ENCODE measurements at regions not wholly inside any gene's neighbourhood (a gene's known extent, or its start where the extent isn't known, plus 50 kb on each side); places are given as distances from the start of the nearest gene placed in this dataset.

GRCh38 chr12:60191676-60192359, 596.0 kb downstream of the SLC16A7 start:
- H3K27ac Mint-ChIP-seq (ENCODE audit: low read depth, unreplicated experiment) = no peak overlapping the region
- BruUV-seq (replicated peaks) = no TSS peak
- ChIA-PET CTCF (interaction anchor here (0.8 to 1.0 kb wide), 2 partner anchors 9 to 34 kb away, joined by 3 to 4 read pairs; no protein-coding TSS in a partner anchor), POLR2A (interaction anchor here (0.6 kb wide), 1 partner anchor 200 kb away, joined by 4 read pairs; no protein-coding TSS in a partner anchor)
- H3K9me3 Mint-ChIP-seq (ENCODE audit: unreplicated experiment) = no peaks in the 10 kb centered on the region
- no peak overlapping the region for H3K4me3 Mint-ChIP-seq (ENCODE audit: unreplicated experiment)
- TF ChIP-seq CTCF (IDR thresholded peaks at IDR 0.05; ENCODE audit: unreplicated experiment) = no peak
- peaks cover 6% of the 10 kb centered on the region for H3K4me1 Mint-ChIP-seq (ENCODE audit: insufficient read depth, unreplicated experiment)
- no peaks in the 10 kb centered on the region for H3K27me3 Mint-ChIP-seq (ENCODE audit: insufficient read depth, unreplicated experiment)
- intact Hi-C loops (cut with micrococcal nuclease) = no loop called here
- no peaks in the 10 kb centered on the region for H3K36me3 Mint-ChIP-seq (ENCODE audit: insufficient read depth, unreplicated experiment)
- no peak for DNase-seq (ENCODE audit: unreplicated experiment)

GRCh38 chr12:60194678-60195077, 598.8 kb downstream of the SLC16A7 start:
- no TSS peak for BruUV-seq (replicated peaks)
- Mint-ChIP-seq H3K4me1 (ENCODE audit: insufficient read depth, unreplicated experiment) (peaks cover 7% of the 10 kb centered on the region), H3K9me3 (ENCODE audit: unreplicated experiment) (no peaks in the 10 kb centered on the region), H3K4me3 (ENCODE audit: unreplicated experiment) (no peak overlapping the region), H3K27me3 (ENCODE audit: insufficient read depth, unreplicated experiment) (no peaks in the 10 kb centered on the region), H3K27ac (ENCODE audit: low read depth, unreplicated experiment) (no peak overlapping the region), H3K36me3 (ENCODE audit: insufficient read depth, unreplicated experiment) (no peaks in the 10 kb centered on the region)
- DNase-seq (ENCODE audit: unreplicated experiment) = no peak
- ChIA-PET CTCF (no interaction called here), POLR2A (interaction anchor here (0.9 to 1.1 kb wide), 2 partner anchors 17 to 25 kb away, joined by 3 to 4 read pairs; no protein-coding TSS in a partner anchor)
- intact Hi-C loops (cut with micrococcal nuclease) = loop anchor here (2.0 to 5.0 kb wide), 2 partner anchors 46 to 597 kb away; partner anchors contain the start of gene SLC16A7
- no peak for TF ChIP-seq CTCF (IDR thresholded peaks at IDR 0.05; ENCODE audit: unreplicated experiment)

GRCh38 chr12:60195483-60195882, 599.7 kb downstream of the SLC16A7 start:
- Mint-ChIP-seq H3K4me3 (ENCODE audit: unreplicated experiment) (no peak overlapping the region), H3K4me1 (ENCODE audit: insufficient read depth, unreplicated experiment) (peaks cover 7% of the 10 kb centered on the region), H3K9me3 (ENCODE audit: unreplicated experiment) (no peaks in the 10 kb centered on the region), H3K36me3 (ENCODE audit: insufficient read depth, unreplicated experiment) (no peaks in the 10 kb centered on the region), H3K27me3 (ENCODE audit: insufficient read depth, unreplicated experiment) (no peaks in the 10 kb centered on the region), H3K27ac (ENCODE audit: low read depth, unreplicated experiment) (no peak overlapping the region)
- TF ChIP-seq CTCF (IDR thresholded peaks at IDR 0.05; ENCODE audit: unreplicated experiment) = no peak
- BruUV-seq (replicated peaks) = no TSS peak
- no peak for DNase-seq (ENCODE audit: unreplicated experiment)
- intact Hi-C loops (cut with micrococcal nuclease) = loop anchor here (2.0 to 5.0 kb wide), 2 partner anchors 47 to 598 kb away; partner anchors contain the start of gene SLC16A7
- ChIA-PET CTCF (interaction anchor here (0.6 kb wide), 1 partner anchor 1082 kb away, joined by 3 read pairs; no protein-coding TSS in a partner anchor), POLR2A (interaction anchor here (0.9 kb wide), 1 partner anchor 24 kb away, joined by 4 read pairs; no protein-coding TSS in a partner anchor)

- CTCF ChIA-PET = interaction anchor here (1.5 kb wide), 1 partner anchor 297 kb away, joined by 6 read pairs; no protein-coding TSS in a partner anchor
- Mint-ChIP-seq H3K36me3 (ENCODE audit: insufficient read depth, unreplicated experiment) (no peaks in the 10 kb centered on the region), H3K4me1 (ENCODE audit: insufficient read depth, unreplicated experiment) (peaks cover 7% of the 10 kb centered on the region), H3K27ac (ENCODE audit: low read depth, unreplicated experiment) (no peak overlapping the region), H3K4me3 (ENCODE audit: unreplicated experiment) (no peak overlapping the region), H3K27me3 (ENCODE audit: insufficient read depth, unreplicated experiment) (no peaks in the 10 kb centered on the region), H3K9me3 (ENCODE audit: unreplicated experiment) (no peaks in the 10 kb centered on the region)
- no peak for TF ChIP-seq CTCF (IDR thresholded peaks at IDR 0.05; ENCODE audit: unreplicated experiment)
- no TSS peak for BruUV-seq (replicated peaks)
- no peak for DNase-seq (ENCODE audit: unreplicated experiment)
- intact Hi-C loops (cut with micrococcal nuclease) = loop anchor here (5.0 kb wide), 1 partner anchor 599 kb away; the partner anchor contains the start of gene SLC16A7
- POLR2A ChIA-PET = no interaction called here
Observed at GRCh38 chr12:60196366-60196765, 600.5 kb downstream of the SLC16A7 start.

All from MCF 10A (cell line).